HCT116 (cell line): ENCODE measurements at regions not wholly inside any gene's neighbourhood (a gene's known extent, or its start where the extent isn't known, plus 50 kb on each side); places are given as distances from the start of the nearest gene placed in this dataset.

Experiments
- ATAC-seq: fragments of 200-7000 bp; cut with Tn5 transposase; 2 replicates; pipeline ENCODE4 v1.9.1; 2020; ENCODE audit warnings: mild to moderate bottlenecking, moderate library complexity
- BruUV-seq: library from RNA; stranded (reverse); fragments of 400-500 nt; replicated peaks from 2 replicates; lab custom pipeline; 2021; lab: Mats Ljungman, UMichigan
- CTCF ChIA-PET: fragments of 300-600 bp; sonication (Branson Sonifier 250); formaldehyde crosslinking; loops from one replicate; lab custom pipeline; 2021; ENCODE audit warnings: antibody characterized with exemption; lab: Charles Lee
- POLR2A ChIA-PET: fragments of 300-600, 350-600 bp; sonication (Branson Sonifier 250); formaldehyde crosslinking; loops from one replicate; lab custom pipeline; 2021; ENCODE audit warnings: antibody characterized with exemption; lab: Charles Lee
- RAD21 ChIA-PET, 2 experiments: fragments of 300-600 bp; sonication (Branson Sonifier 250); formaldehyde crosslinking; loops; one replicate each; lab custom pipeline; 2023; ENCODE audit warnings: low total read pairs in 2 of 2; ENCODE audit not compliant: uncharacterized antibody in 2 of 2, unreplicated experiment in 2 of 2, low non-redundant PET in 1 of 2; lab: Charles Lee
- DNase-seq: peaks from one replicate; pipeline ENCODE4 v3.0.0-alpha.2; 2010; ENCODE audit warnings: low read depth, low spot score
- H2AFZ ChIP-seq: fragments of 200-600 bp; shearing (Covaris generic), sonication (generic); 2 replicates; pipeline ENCODE4 v1.6.1; 2017; ENCODE audit warnings: low read depth, mixed run types, mixed read lengths, antibody characterized with exemption, low read length; ENCODE audit not compliant: poor library complexity, severe bottlenecking
- H3K27ac ChIP-seq: 2 replicates; pipeline ENCODE4 v1.5.1; 2012; ENCODE audit warnings: low read depth, low read length
- H3K27me3 ChIP-seq: fragments of 200-600 bp; sonication (generic); 2 replicates; pipeline ENCODE4 v1.6.1; 2016; ENCODE audit warnings: mixed run types, low read length, mixed read lengths; ENCODE audit not compliant: insufficient read depth
- H3K36me3 ChIP-seq, 2 experiments: fragments of 200-500 bp in 1 of 2; fragments of 200-600 bp in 1 of 2; sonication (Bioruptor generic) in 1 of 2; sonication (generic) in 1 of 2; 2 replicates each; pipeline versions ENCODE4 v1.5.1 to v1.6.1; 2014 to 2016; ENCODE audit warnings: low read length in 2 of 2, inconsistent platforms in 1 of 2, mixed read lengths in 1 of 2, mixed run types in 1 of 2; ENCODE audit not compliant: insufficient read depth in 2 of 2, control insufficient read depth in 1 of 2
- H3K4me1 ChIP-seq, 2 experiments: fragments of 200-600 bp in 1 of 2; sonication (generic) in 1 of 2; 2 replicates each; pipeline versions ENCODE4 v1.5.1 to v1.6.1; 2012 to 2017; ENCODE audit warnings: low read length in 2 of 2, inconsistent platforms in 1 of 2, mild to moderate bottlenecking in 1 of 2, mixed read lengths in 1 of 2, mixed run types in 1 of 2, moderate library complexity in 1 of 2; ENCODE audit not compliant: insufficient read depth in 2 of 2, control insufficient read depth in 1 of 2
- H3K4me2 ChIP-seq: fragments of 200-600 bp; sonication (generic); 2 replicates; pipeline ENCODE4 v1.6.1; 2017; ENCODE audit warnings: mixed run types, low read length, mixed read lengths
- H3K4me3 ChIP-seq, 2 experiments: fragments of 200-600 bp in 1 of 2; sonication (generic) in 1 of 2; replicated peaks in 1 of 2; 2 replicates each; pipeline ENCODE4 v1.5.1; 2011 to 2016; ENCODE audit warnings: low read length in 2 of 2, control low read depth in 1 of 2, low read depth in 1 of 2, mild to moderate bottlenecking in 1 of 2, mixed read lengths in 1 of 2, mixed run types in 1 of 2
- H3K79me2 ChIP-seq: fragments of 200-600 bp; sonication (generic); 2 replicates; pipeline ENCODE4 v1.6.1; 2017; ENCODE audit warnings: mild to moderate bottlenecking, mixed run types, low read length, moderate library complexity, mixed read lengths; ENCODE audit not compliant: insufficient read depth
- H3K9ac ChIP-seq: fragments of 200-600 bp; sonication (generic); 2 replicates; pipeline ENCODE4 v1.6.1; 2016; ENCODE audit warnings: low read length, mixed read lengths
- H3K9me2 ChIP-seq: fragments of 200-600 bp; sonication (generic), shearing (Covaris generic); 2 replicates; pipeline ENCODE4 v1.6.1; 2017; ENCODE audit warnings: mixed run types, mild to moderate bottlenecking, moderate library complexity; ENCODE audit not compliant: insufficient read depth
- H3K9me3 ChIP-seq, 2 experiments: fragments of 200-500 bp in 1 of 2; fragments of 200-600 bp in 1 of 2; sonication (Bioruptor generic) in 1 of 2; sonication (generic) in 1 of 2; 2 replicates each; pipeline ENCODE4 v1.6.1; 2014 to 2017; ENCODE audit warnings: low read length in 2 of 2, mixed read lengths in 2 of 2, inconsistent platforms in 1 of 2, low read depth in 1 of 2, mild to moderate bottlenecking in 1 of 2, mixed run types in 1 of 2, moderate library complexity in 1 of 2; ENCODE audit not compliant: control insufficient read depth in 1 of 2, insufficient read depth in 1 of 2
- H4K20me1 ChIP-seq: fragments of 200-600 bp; sonication (generic), shearing (Covaris generic); 2 replicates; pipeline ENCODE4 v1.6.1; 2017; ENCODE audit warnings: mixed run types, mild to moderate bottlenecking, moderate library complexity; ENCODE audit not compliant: insufficient read depth
- ATF3 ChIP-seq: IDR thresholded peaks from 2 replicates; pipeline ENCODE4 v1.6.1; 2012
- EGR1 ChIP-seq: IDR thresholded peaks from 2 replicates; pipeline ENCODE4 v1.6.1; 2012; ENCODE audit warnings: low read depth
- ELF1 ChIP-seq: IDR thresholded peaks from 2 replicates; pipeline ENCODE4 v1.6.1; 2012; ENCODE audit warnings: low read depth, borderline replicate concordance
- EZH2 ChIP-seq: fragments of 200-600 bp; sonication (generic); IDR thresholded peaks from 2 replicates; pipeline ENCODE4 v1.6.1; 2017; ENCODE audit warnings: antibody characterized with exemption, mixed run types
- REST ChIP-seq: IDR thresholded peaks from 2 replicates; pipeline ENCODE4 v1.6.1; 2012; ENCODE audit warnings: low read depth
- SIN3A ChIP-seq: IDR thresholded peaks from 2 replicates; pipeline ENCODE4 v1.6.1; 2012; ENCODE audit warnings: low read depth
- TCF7L2 ChIP-seq: IDR thresholded peaks from 2 replicates; pipeline ENCODE4 v1.7.0; 2011; ENCODE audit warnings: borderline replicate concordance, inconsistent platforms; ENCODE audit not compliant: insufficient read depth, insufficient read length; ENCODE audit errors: extremely low read depth
- ZBTB33 ChIP-seq: IDR thresholded peaks from 2 replicates; pipeline ENCODE4 v1.6.1; 2011; ENCODE audit warnings: mild to moderate bottlenecking, low read length, moderate library complexity; ENCODE audit not compliant: insufficient replicate concordance; ENCODE audit errors: extremely low read depth
- intact Hi-C: fragments of 100-400 bp; cut with micrococcal nuclease; formaldehyde crosslinking; loops from 2 replicates; pipeline ENCODE4 v1.10.0; 2022

GRCh38 chr2:226380679-226381078, 418.9 kb downstream of the IRS1 start:
- H3K27ac ChIP-seq: no peak overlapping the region
- H3K4me2 ChIP-seq: no peak overlapping the region
- DNase-seq (no peak), ATAC-seq (no peak)
- no peaks in the 10 kb centered on the region for H3K79me2 ChIP-seq
- H2AFZ ChIP-seq: no peak overlapping the region
- H3K9ac ChIP-seq: no peak overlapping the region
- ChIA-PET CTCF (no interaction called here), POLR2A (no interaction called here), RAD21 (no interaction called here)
- no peak for TF ChIP-seq EZH2
- TF ChIP-seq ATF3: no peak
- TF ChIP-seq TCF7L2: no peak
- TF ChIP-seq REST: no peak
- no peak for TF ChIP-seq ELF1
- TF ChIP-seq SIN3A: no peak
- no peak for TF ChIP-seq EGR1
- TF ChIP-seq ZBTB33: no peak
- BruUV-seq: no TSS peak
- intact Hi-C loops: no loop called here
- no peaks in the 10 kb centered on the region for H3K9me2 ChIP-seq
- H3K4me3 ChIP-seq: no peak overlapping the region
- no peaks in the 10 kb centered on the region for H3K27me3 ChIP-seq
- no peaks in the 10 kb centered on the region for H4K20me1 ChIP-seq
- H3K36me3 ChIP-seq: no peaks in the 10 kb centered on the region
- no peaks in the 10 kb centered on the region for H3K9me3 ChIP-seq
- H3K4me1 ChIP-seq: no peaks in the 10 kb centered on the region
